ENCODE measurements at regions not wholly inside any gene's neighbourhood (a gene's known extent, or its start where the extent isn't known, plus 50 kb on each side); places are given as distances from the start of the nearest gene placed in this dataset.

GRCh38 chr1:175808999-175809398, 65.6 kb upstream of the TNR start:
- intact Hi-C loops (cut with DNase I, micrococcal nuclease) = no loop called here
- no peaks in the 10 kb centered on the region for H3K9me3 Mint-ChIP-seq
- no peaks in the 10 kb centered on the region for H3K4me1 Mint-ChIP-seq (ENCODE audit: low read depth)
- no peak for TF ChIP-seq CTCF (IDR thresholded peaks at IDR 0.05)
- ChIA-PET CTCF (no interaction called here), POLR2A (no interaction called here)
- no peaks in the 10 kb centered on the region for H3K36me3 Mint-ChIP-seq (ENCODE audit: low read depth)
- Histone ChIP-seq H3K27me3 (ENCODE audit: control insufficient read depth in 1 of 2, insufficient read depth in 2 of 2, low read length in 2 of 2) (no peaks in the 10 kb centered on the region), H3K9me3 (ENCODE audit: control insufficient read depth in 1 of 2, insufficient read depth in 1 of 2, low read length in 2 of 2) (peaks cover 0 to 4% of the 10 kb centered on the region in 2 experiments), H3K4me3 (ENCODE audit: low read length) (no peak overlapping the region), H3K27ac (ENCODE audit: low read depth in 1 of 2, low read length in 2 of 2) (no peak overlapping the region), H3K36me3 (ENCODE audit: insufficient read depth, low read length) (no peaks in the 10 kb centered on the region), H3K4me1 (ENCODE audit: insufficient read depth, low read length) (no peaks in the 10 kb centered on the region)
- H3K27ac Mint-ChIP-seq = no peak overlapping the region
- peaks cover 34% of the 10 kb centered on the region for H3K27me3 Mint-ChIP-seq
- no peak for ATAC-seq (ENCODE audit: poor library complexity)
- no peak for DNase-seq
- H3K4me3 Mint-ChIP-seq = no peak overlapping the region

DNA sequence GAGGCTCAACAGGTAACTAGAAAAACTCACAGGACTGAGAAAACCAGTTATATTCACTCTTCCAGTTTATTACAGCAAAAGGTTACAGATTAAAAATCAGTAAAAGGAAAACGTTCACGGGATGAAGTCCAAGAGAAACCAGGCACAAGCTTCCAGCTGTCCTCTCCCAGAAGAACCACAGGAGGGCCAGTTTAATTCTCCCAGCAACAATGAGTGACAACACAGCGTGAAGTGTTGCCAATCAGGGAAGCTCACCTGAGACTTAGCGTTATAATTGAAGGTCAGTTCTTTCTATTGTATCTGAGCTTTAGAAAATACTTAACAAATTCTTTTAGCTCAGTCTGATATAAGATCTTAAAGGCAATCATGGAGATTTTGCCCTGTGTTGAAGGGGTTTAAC, 65.2 kb upstream of the TNR start:
- POLR2A ChIA-PET = no interaction called here
- Mint-ChIP-seq H3K27me3 (peaks cover 34% of the 10 kb centered on the region), H3K4me1 (ENCODE audit: low read depth) (no peaks in the 10 kb centered on the region), H3K4me3 (no peak overlapping the region), H3K9me3 (no peaks in the 10 kb centered on the region), H3K27ac (no peak overlapping the region), H3K36me3 (ENCODE audit: low read depth) (no peaks in the 10 kb centered on the region)
- peaks cover 0 to 4% of the 10 kb centered on the region in 2 experiments for H3K9me3 ChIP-seq (ENCODE audit: control insufficient read depth in 1 of 2, insufficient read depth in 1 of 2, low read length in 2 of 2)
- no peak overlapping the region for H3K27ac ChIP-seq (ENCODE audit: low read depth in 1 of 2, low read length in 2 of 2)
- no peak for DNase-seq
- CTCF ChIA-PET = no interaction called here
- no peak for ATAC-seq (ENCODE audit: poor library complexity)
- no peak overlapping the region for H3K4me3 ChIP-seq (ENCODE audit: low read length)
- no peak for TF ChIP-seq CTCF (IDR thresholded peaks at IDR 0.05)
- no peaks in the 10 kb centered on the region for H3K4me1 ChIP-seq (ENCODE audit: insufficient read depth, low read length)
- H3K36me3 ChIP-seq (ENCODE audit: insufficient read depth, low read length) = no peaks in the 10 kb centered on the region
- H3K27me3 ChIP-seq (ENCODE audit: control insufficient read depth in 1 of 2, insufficient read depth in 2 of 2, low read length in 2 of 2) = no peaks in the 10 kb centered on the region
- intact Hi-C loops (cut with DNase I, micrococcal nuclease) = no loop called here

DNA sequence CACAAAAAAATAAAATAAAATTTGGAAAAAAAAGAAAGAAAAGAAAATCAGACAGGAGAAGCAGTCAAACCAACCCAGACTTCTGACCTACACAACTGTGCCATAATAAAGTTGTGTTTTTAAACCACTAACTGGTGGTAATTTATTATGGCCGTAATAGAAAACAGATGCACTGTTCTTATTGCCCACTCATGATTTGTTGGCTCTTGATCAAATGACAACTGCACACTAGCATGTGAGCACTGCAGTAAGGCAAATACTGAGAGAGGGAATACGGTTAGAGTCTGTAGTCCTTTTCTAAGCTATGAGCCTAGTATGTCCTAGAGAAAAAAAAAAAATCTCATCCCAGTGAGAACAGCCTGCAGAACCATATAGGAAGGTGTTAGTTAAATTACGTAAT, 61.2 kb upstream of the TNR start:
- intact Hi-C loops (cut with DNase I, micrococcal nuclease) = no loop called here
- Mint-ChIP-seq H3K36me3 (ENCODE audit: low read depth) (no peaks in the 10 kb centered on the region), H3K4me1 (ENCODE audit: low read depth) (no peaks in the 10 kb centered on the region), H3K9me3 (no peaks in the 10 kb centered on the region), H3K27me3 (peaks cover 13% of the 10 kb centered on the region), H3K27ac (no peak overlapping the region), H3K4me3 (no peak overlapping the region)
- ChIA-PET CTCF (no interaction called here), POLR2A (no interaction called here)
- TF ChIP-seq CTCF (IDR thresholded peaks at IDR 0.05) = no peak
- no peak overlapping the region for H3K4me3 ChIP-seq (ENCODE audit: low read length)
- H3K4me1 ChIP-seq (ENCODE audit: insufficient read depth, low read length) = no peaks in the 10 kb centered on the region
- H3K9me3 ChIP-seq (ENCODE audit: control insufficient read depth in 1 of 2, insufficient read depth in 1 of 2, low read length in 2 of 2) = no peaks in the 10 kb centered on the region
- no peaks in the 10 kb centered on the region for H3K27me3 ChIP-seq (ENCODE audit: control insufficient read depth in 1 of 2, insufficient read depth in 2 of 2, low read length in 2 of 2)
- H3K36me3 ChIP-seq (ENCODE audit: insufficient read depth, low read length) = no peaks in the 10 kb centered on the region
- H3K27ac ChIP-seq (ENCODE audit: low read depth in 1 of 2, low read length in 2 of 2) = no peak overlapping the region
- no peak for ATAC-seq (ENCODE audit: poor library complexity)
- no peak for DNase-seq
